ENCODE measurements at regions not wholly inside any gene's neighbourhood (a gene's known extent, or its start where the extent isn't known, plus 50 kb on each side); places are given as distances from the start of the nearest gene placed in this dataset.

- no peak for TF ChIP-seq SPI1 (IDR thresholded peaks at IDR 0.05; ENCODE audit: low read depth, low read length)
- TF ChIP-seq PAX5 (IDR thresholded peaks at IDR 0.05; ENCODE audit: insufficient read depth, low read length, severe bottlenecking), result no peak
- TF ChIP-seq POLR2A (IDR thresholded peaks at IDR 0.05; ENCODE audit: low read depth, low read length), result no peak
- no peak for TF ChIP-seq POLR2AphosphoS5 (IDR thresholded peaks at IDR 0.05; ENCODE audit: low read depth, low read length)
- TF ChIP-seq TAF1 (IDR thresholded peaks at IDR 0.05; ENCODE audit: low read depth, low read length), result no peak
These were observed 784.9 kb downstream of the DNAJB9 start for GRCh38 chr7:109354552-109354951.

Data from GM12891 (cell line).